ENCODE measurements at regions not wholly inside any gene's neighbourhood (a gene's known extent, or its start where the extent isn't known, plus 50 kb on each side); places are given as distances from the start of the nearest gene placed in this dataset.
"Not testable (repeated sequence)": the region's sequence is repeated elsewhere in the genome, so short reads cannot be mapped to it uniquely, and the experiment has no call there.

DNA sequence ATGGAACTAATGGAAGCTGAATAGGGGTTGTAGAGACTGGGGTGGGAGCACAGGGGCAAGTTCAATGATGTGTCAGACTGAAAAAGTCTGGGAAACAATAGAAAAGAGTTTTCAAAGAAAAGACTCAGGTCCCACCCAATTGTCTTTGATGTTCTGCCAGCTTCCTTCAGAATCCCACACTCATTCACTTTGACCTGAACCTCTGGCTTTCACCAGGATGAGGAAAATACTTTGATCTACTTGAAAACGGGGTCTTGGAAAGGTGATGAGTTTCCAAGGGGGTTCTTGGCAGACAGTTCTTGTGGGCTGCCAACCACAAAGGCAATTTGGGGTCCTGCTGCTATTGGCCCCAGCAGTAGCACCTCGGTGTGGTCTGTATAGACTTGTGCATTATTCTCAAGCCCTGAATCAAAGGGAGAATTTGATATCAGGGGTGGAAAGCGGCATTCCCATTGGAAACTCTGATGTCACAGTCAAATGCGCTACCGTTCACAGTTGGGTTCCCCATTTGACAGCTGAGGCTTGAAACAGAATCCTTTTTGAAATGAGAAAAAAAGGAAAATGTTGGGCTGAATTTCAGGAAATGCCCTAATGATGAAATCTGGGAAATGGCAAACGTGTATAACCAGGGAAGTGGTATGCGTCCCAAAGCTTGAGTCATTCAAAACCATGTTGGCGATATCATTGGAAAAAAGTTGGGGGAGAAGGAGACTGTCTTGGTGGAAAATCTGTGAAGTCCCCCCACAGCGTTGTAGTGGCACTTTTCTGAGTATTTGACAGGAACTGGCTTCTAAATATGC is 229.2 kb upstream of the LRTM1 start:
- DNase-seq (ENCODE audit: low spot score) = no peak

DNA sequence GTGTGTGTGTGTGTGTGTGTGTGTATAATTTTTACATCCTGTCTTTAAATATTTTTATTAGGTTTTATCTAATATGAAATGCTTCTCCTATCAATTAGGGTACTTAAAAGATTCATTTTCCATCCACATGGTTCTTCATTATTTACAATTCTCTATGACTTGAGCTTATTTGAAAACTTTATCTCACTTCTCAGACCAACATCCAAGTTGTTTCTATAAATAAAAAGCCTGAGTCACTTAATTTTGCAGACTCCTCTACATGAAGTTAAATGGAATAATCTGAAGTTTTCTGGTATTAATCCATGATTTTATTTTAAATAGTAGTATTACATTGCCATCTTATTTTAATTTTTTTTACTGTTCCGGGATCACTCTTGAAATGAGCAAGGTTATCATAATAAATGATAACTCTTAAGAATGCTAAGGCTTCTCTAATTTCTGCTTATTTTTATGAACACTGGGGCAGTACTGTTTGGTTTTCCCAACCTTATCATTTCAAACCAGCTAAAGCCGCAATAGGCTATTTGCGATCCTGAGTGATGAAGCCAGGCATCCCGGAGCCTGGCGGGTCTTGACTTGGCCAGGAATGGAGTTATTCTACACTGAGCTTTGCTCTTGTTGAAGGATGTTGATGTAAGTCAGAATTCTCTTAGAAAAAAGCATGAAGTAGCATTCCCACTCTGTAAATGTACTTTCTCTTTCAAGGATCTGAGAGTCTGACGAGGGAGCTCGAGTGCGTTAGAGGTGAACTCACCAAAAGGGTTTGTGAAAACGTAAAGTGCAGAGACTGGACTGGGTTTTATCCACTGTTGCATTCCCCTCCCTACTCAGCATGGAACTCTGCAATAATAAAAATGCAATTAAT is 220.2 kb upstream of the LRTM1 start:
- no peak for DNase-seq (ENCODE audit: low spot score)

DNA sequence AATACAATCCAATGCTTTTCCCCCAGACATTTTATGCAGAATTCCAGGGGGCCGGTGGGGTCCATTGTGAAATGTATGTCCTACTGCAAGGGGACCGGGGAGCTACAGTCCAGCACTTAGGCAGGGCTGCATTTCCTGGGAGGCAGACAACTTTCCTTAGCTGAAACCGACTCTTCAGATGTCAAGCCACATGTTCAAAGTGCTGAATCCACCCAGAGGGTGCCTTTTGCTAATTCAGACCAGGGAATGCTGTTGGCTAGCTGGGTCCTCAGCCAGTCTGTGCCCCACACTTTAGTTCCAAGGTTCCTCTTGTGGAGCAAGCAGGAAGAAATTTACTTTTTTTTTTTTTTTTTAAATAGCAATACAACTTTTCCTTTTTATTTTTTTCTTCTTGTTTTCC is 219.5 kb upstream of the LRTM1 start:
- no peak for DNase-seq (ENCODE audit: low spot score)

DNA sequence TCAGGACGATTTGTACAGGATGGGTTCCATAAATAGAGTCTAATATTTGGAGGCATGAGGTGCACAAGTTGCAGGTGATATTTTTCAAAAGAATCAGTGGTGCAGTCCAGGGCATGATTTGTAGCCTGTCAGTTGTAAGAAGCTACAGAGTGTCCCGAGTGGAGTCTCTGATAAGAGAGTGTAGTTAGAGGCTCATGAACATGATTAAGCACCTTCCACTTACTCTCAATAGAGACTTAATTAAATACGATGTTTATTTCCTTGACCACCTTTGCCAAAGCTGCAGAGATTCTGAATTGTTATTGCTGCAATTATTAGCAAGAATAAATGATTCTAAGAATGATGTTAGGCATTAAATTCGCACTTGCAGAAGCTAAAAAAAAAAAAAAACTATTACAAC is 218.4 kb upstream of the LRTM1 start:
- no peak for DNase-seq (ENCODE audit: low spot score)

DNA sequence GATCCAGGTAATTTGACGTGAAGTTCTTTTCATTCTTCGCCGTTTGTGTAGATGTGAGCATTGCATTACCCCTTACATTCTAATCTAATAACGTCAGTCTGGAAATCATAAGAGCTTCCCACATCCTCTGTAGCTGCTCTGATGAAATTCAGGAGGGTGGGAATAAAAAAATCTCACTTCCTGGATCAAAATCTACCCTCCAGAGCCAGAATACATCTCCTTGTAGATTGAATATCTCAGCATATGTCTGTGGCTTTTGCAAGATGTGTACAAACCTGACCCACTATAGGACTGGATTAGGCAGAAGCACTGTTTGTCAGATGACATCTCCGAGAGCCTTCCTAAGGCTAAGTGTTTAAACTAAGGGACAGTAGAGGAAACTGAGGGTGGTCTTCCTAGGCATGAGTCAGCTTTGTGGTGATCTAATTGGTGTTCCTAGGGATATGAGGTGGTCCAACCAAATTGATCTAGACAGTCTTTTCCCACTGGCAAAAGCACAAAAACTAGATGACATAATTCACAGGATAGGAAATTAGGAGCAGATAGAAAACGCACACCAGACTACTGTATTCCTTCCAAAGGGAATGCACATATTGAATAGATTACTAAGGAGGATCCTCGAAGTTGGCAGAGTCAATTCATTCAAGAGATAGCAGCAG is 216.3 kb upstream of the LRTM1 start:
- no peak for DNase-seq (ENCODE audit: low spot score)

DNA sequence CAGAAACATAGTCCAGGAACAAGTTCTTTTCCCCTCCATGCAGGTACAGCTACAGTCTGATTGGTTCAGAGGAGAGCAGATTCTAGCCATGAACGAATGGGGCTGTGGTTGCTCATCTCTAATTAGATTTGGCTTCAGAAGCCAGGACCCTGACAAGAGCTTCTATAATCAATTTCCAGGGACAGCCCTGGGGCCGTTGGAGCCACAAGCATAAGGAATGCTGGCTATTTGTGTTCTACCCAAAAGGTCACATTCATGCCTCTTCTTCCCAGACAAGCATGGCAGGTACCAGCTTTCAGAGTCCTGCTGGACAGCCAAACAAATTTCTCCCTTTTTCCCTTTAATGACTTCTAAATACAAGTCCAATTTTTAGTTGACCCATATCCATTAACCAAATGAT is 215.5 kb upstream of the LRTM1 start:
- no peak for DNase-seq (ENCODE audit: low spot score)

DNA sequence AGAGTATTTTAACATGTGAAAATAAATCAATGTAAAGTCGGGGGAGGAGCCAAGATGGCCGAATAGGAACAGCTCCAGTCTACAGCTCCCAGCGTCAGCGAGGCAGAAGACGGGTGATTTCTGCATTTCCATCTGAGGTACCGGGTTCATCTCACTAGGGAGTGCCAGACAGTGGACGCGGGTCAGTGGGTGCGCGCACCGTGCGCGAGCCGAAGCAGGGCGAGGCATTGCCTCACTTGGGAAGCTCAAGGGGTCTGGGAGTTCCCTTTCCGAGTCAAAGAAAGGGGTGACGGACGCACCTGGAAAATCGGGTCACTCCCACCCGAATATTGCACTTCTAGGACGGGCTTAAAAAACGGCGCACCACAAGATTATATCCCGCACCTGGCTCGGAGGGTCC is 208.4 kb upstream of the LRTM1 start:
- not testable (repeated sequence) for DNase-seq (ENCODE audit: low spot score)

DNA sequence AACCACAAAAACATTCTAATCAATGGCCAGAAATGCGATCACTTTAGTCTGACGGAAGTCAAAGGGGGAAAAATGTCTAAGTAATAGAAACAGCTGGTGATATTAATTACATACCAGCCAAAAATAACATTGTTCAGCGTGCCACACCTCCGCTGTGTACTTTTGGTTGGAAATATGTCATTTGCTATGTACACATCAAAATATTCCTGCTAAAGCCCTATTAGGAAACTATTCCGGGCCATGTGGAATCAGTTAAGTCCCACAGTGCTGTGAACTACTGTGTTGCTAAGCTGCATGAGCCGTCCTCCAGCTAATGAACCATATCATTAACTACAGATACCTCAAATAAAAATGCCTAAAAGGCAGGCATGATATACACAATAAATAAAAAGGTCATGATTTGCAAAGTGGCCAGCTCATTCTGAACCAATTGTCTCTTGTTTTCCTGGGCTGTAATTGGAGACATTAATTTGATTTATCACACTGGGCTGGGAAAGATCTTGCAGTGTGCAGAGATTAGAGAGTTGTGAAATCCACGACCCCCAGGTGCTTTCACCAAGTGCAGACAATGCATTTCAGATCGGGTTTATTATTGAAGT is 200.5 kb upstream of the LRTM1 start:
- DNase-seq (ENCODE audit: low spot score) = no peak

DNA sequence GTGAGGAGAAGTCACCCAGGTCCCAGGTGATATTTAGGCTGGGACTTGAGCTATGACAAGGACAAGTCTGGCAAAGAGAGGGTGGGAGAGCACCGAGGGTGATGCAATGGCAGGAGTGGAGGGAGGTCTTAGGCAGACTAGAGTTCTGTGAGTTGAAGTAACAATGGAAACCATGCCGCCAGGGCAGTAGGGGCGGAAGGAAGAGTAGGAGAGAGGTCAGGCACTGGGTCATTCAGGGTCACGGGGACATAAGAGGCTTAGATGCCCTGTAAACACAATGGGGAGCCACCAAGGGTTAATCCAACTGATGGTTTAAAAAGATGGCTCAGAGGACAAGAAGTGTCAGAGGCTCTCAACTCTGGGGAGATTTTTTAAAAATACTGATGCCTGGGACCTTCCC is 199.7 kb upstream of the LRTM1 start:
- no peak for DNase-seq (ENCODE audit: low spot score)

DNA sequence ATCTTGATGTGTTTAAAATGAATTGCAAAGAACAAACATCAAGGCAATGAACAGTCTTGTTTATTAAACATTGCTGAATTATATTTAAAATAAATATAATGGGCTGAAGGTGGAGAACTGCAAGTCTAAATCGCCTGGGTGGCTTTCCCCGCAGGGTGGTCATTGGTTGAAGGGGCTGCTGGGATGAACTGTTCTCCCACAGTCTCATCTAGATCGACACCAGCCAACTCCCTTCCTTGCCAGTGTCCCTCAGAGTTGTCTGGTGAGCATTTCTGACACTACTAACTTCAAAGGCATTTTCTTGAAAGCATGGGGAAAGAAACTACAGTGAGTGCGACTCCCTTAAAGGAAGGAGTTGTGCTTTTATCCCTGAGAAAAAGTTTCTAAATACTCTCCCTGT is 196.5 kb upstream of the LRTM1 start:
- no peak for DNase-seq (ENCODE audit: low spot score)
